ENCODE measurements at regions not wholly inside any gene's neighbourhood (a gene's known extent, or its start where the extent isn't known, plus 50 kb on each side); places are given as distances from the start of the nearest gene placed in this dataset.

DNA sequence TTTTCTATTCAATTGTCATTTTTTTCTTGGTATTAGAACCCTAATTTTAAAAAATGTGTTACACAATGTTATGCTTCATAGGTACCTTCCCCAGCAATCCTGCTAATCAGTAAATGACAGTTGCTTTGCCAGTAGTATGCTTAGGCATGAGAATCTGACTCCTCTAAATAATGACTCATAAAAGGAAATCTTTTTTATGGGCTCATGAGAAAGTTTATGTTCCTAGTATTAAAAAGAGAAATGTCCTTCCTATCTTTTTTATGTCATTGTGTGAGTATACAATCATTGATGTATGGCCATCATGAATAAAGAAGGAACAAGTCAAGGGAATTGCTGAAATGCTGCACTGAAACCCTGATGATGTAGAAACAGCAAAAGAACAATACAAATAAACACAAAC, 1237.7 kb upstream of the PCDH20 start:
- no peak overlapping the region for H3K4me3 Mint-ChIP-seq (ENCODE audit: unreplicated experiment)
- no peaks in the 10 kb centered on the region for H3K4me1 Mint-ChIP-seq (ENCODE audit: low read depth)
- no peaks in the 10 kb centered on the region for H3K27me3 Mint-ChIP-seq (ENCODE audit: low read depth)
- no peak overlapping the region for H3K27ac Mint-ChIP-seq (ENCODE audit: unreplicated experiment)
- no peaks in the 10 kb centered on the region for H3K9me3 Mint-ChIP-seq (ENCODE audit: low read depth)
- no peak for DNase-seq (ENCODE audit: low spot score)
- no peaks in the 10 kb centered on the region for H3K36me3 Mint-ChIP-seq (ENCODE audit: low read depth)
- TF ChIP-seq, protein P1, sequence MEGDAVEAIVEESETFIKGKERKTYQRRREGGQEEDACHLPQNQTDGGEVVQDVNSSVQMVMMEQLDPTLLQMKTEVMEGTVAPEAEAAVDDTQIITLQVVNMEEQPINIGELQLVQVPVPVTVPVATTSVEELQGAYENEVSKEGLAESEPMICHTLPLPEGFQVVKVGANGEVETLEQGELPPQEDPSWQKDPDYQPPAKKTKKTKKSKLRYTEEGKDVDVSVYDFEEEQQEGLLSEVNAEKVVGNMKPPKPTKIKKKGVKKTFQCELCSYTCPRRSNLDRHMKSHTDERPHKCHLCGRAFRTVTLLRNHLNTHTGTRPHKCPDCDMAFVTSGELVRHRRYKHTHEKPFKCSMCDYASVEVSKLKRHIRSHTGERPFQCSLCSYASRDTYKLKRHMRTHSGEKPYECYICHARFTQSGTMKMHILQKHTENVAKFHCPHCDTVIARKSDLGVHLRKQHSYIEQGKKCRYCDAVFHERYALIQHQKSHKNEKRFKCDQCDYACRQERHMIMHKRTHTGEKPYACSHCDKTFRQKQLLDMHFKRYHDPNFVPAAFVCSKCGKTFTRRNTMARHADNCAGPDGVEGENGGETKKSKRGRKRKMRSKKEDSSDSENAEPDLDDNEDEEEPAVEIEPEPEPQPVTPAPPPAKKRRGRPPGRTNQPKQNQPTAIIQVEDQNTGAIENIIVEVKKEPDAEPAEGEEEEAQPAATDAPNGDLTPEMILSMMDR (IDR thresholded peaks at IDR 0.05), result no peak

DNA sequence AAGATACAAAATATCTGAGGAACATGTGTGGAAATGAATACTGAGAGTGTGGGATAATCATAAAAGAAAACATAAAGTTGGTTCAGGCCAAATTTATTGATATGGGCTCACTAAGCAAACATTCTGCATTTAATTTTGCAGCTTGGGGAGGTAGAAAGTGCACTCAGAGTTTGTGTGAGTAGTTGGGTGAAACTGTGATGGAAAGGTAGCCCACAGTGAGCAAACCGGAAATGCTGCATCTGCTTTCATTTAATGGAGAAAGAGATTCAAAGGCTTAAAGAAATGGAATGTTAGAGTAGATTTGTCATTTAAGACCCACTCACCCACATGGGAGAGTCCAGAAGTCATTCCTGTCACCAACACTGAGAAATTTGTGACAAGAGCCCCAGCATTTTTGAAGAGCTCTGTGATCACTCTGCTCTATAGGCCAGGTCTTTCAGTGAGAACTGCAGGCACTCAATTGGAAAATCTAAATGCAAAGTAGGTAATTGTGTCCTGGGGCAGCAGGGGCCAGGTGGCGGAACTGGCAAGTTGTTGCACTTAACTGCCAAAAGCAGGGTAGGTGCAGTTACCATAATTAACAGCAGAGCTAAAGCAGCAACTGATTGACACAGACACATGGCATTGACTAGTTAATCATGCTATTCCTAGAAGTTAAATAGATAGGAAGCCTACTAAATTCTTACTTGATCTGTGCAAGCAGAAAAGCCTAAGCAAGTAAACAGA, 1228.3 kb upstream of the PCDH20 start:
- no peak for DNase-seq (ENCODE audit: low spot score)
- peaks cover 5% of the 10 kb centered on the region for H3K9me3 Mint-ChIP-seq (ENCODE audit: low read depth)
- H3K27ac Mint-ChIP-seq (ENCODE audit: unreplicated experiment), result no peak overlapping the region
- peaks cover 5% of the 10 kb centered on the region for H3K4me1 Mint-ChIP-seq (ENCODE audit: low read depth)
- no peak overlapping the region for H3K4me3 Mint-ChIP-seq (ENCODE audit: unreplicated experiment)
- TF ChIP-seq, protein P1 (IDR thresholded peaks at IDR 0.05), result no peak
- H3K27me3 Mint-ChIP-seq (ENCODE audit: low read depth), result no peaks in the 10 kb centered on the region
- no peaks in the 10 kb centered on the region for H3K36me3 Mint-ChIP-seq (ENCODE audit: low read depth)

DNA sequence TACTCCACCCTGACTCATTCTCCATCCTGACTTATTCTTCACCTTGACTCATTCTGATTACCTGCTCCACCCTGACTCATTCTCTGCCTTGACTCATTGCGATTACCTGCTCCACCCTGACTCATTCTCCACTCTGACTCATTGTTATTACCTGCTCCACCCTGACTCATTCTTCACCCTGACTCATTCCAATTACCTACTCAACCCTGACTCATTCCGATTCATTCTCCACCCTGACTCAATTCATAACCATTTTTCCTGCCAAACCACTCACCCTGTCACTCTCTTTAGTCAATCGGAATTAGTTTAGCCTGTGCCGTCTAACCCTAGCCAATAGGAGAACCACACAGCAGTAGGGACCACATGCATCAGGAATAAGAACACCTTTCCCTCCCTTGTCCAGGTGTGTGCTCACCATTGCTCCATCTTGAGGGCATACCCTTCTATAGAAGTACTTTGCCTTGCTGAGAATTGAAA, 1227.4 kb upstream of the PCDH20 start:
- Mint-ChIP-seq H3K4me1 (ENCODE audit: low read depth) (peaks cover 5% of the 10 kb centered on the region), H3K27me3 (ENCODE audit: low read depth) (no peaks in the 10 kb centered on the region), H3K9me3 (ENCODE audit: low read depth) (peaks cover 5% of the 10 kb centered on the region), H3K27ac (ENCODE audit: unreplicated experiment) (no peak overlapping the region), H3K36me3 (ENCODE audit: low read depth) (no peaks in the 10 kb centered on the region), H3K4me3 (ENCODE audit: unreplicated experiment) (no peak overlapping the region)
- TF ChIP-seq, protein P1 (IDR thresholded peaks at IDR 0.05), result no peak
- no peak for DNase-seq (ENCODE audit: low spot score)

DNA sequence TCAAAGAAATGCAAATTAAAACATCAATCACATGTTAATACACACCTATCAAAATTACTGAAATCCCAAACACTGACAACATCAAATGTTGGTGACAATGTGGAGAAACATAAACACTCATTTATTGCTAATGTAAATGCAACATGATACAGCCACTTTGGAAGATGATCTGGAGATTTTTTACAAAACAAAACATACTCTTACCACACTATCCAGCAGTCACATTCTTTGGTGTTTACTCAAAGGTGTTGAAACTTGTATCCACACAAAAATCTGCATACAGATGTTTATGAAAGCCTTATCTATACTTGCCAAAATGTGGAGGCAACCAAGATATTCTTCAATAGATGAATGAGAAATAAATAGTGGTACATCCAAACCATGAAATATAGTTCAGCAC, 1219.5 kb upstream of the PCDH20 start:
- Mint-ChIP-seq H3K9me3 (ENCODE audit: low read depth) (peaks cover 12% of the 10 kb centered on the region), H3K36me3 (ENCODE audit: low read depth) (no peaks in the 10 kb centered on the region), H3K4me1 (ENCODE audit: low read depth) (no peaks in the 10 kb centered on the region), H3K4me3 (ENCODE audit: unreplicated experiment) (no peak overlapping the region), H3K27ac (ENCODE audit: unreplicated experiment) (no peak overlapping the region), H3K27me3 (ENCODE audit: low read depth) (no peaks in the 10 kb centered on the region)
- TF ChIP-seq, protein P1 (IDR thresholded peaks at IDR 0.05), result no peak
- DNase-seq (ENCODE audit: low spot score), result no peak

DNA sequence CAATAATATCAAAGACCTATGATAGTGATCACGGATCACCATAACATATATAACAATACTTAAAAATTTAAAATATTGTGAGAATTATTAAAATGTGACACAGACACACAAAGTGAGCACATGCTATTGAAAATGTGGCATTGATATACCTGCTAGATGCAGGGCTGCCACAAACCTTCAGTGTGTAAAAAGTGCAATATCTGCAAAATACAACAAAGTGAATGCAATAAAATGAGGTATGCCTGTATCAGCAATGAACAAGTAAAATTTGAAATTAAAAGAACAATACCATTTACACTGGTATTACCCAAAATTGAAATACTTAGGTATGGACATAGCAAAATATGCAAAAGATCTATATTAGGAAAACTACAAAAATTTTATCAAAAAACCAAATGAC, 1217.8 kb upstream of the PCDH20 start:
- Mint-ChIP-seq H3K36me3 (ENCODE audit: low read depth) (no peaks in the 10 kb centered on the region), H3K27ac (ENCODE audit: unreplicated experiment) (no peak overlapping the region)

More for the DNA sequence above, 1217.8 kb upstream of the PCDH20 start:
- Mint-ChIP-seq H3K4me1 (ENCODE audit: low read depth) (no peaks in the 10 kb centered on the region), H3K9me3 (ENCODE audit: low read depth) (peaks cover 12% of the 10 kb centered on the region), H3K4me3 (ENCODE audit: unreplicated experiment) (no peak overlapping the region), H3K27me3 (ENCODE audit: low read depth) (no peaks in the 10 kb centered on the region)
- TF ChIP-seq, protein P1 (IDR thresholded peaks at IDR 0.05), result no peak
- no peak for DNase-seq (ENCODE audit: low spot score)
